ENCODE measurements at regions not wholly inside any gene's neighbourhood (a gene's known extent, or its start where the extent isn't known, plus 50 kb on each side); places are given as distances from the start of the nearest gene placed in this dataset.

DNA sequence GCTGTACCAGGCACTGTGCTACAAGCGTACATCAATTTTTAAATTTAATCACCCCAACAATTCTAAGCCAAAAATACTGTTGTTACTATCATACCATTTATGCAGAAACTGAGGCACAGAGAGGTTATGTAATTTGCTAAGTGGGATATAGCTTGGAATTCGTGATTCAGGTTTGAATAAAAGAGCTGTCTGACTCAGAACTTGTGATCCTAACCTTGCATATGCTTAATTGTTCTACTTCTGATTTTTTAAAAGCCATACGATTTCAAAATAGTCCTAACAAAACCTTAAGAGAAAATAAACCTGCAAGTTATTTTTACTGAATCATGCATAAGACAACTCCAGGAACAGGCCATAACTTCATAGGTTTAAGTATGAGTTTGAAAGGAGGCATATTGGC lies 498.0 kb upstream of the CFAP20DC start:
- TF ChIP-seq ZNF274 (IDR thresholded peaks at IDR 0.05; ENCODE audit: low read depth, low read length) (no peak), YY1 (IDR thresholded peaks at IDR 0.05; ENCODE audit: insufficient read depth, insufficient read length) (no peak)
